ENCODE measurements at regions not wholly inside any gene's neighbourhood (a gene's known extent, or its start where the extent isn't known, plus 50 kb on each side); places are given as distances from the start of the nearest gene placed in this dataset.

- TF ChIP-seq CTCF (IDR thresholded peaks at IDR 0.05) (no peak), POLR2A (IDR thresholded peaks at IDR 0.05) (no peak), EP300 (IDR thresholded peaks at IDR 0.05) (no peak)
Measured at GRCh38 chr3:20405744-20406143, 219.7 kb upstream of the SGO1 start.
